GM21360 (cell line): ENCODE measurements at regions not wholly inside any gene's neighbourhood (a gene's known extent, or its start where the extent isn't known, plus 50 kb on each side); places are given as distances from the start of the nearest gene placed in this dataset.
A peak's percentile ranks its signal among the peaks of the same experiment; 100 is the strongest.

ENCODE experiments used
- ATAC-seq: cut with Tn5 transposase; IDR thresholded peaks from one replicate; pipeline ENCODE4 v1.9.1; 2021; ENCODE audit warnings: mild to moderate bottlenecking, moderate library complexity; ENCODE audit not compliant: unreplicated experiment

DNA sequence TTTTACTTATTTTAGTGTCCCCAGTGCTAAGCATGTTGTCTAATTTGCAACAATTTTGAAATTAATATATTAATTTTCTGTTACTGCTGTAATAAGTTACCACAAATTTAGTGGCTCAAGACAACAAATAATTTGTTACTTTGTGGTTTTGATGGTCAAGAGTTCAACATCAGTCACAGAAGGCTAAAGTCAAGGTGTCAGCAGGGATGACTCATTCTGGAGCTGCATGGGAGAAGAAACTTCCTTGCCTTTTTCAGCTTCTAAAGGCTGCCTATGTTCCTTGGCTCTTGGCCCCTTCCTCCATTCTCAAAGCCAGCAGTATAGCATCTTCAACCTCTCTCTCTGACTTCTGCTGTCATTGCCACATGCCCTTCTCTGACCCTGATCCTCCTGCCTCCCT, 271.8 kb downstream of the HLX start:
- ATAC-seq = no peak

DNA sequence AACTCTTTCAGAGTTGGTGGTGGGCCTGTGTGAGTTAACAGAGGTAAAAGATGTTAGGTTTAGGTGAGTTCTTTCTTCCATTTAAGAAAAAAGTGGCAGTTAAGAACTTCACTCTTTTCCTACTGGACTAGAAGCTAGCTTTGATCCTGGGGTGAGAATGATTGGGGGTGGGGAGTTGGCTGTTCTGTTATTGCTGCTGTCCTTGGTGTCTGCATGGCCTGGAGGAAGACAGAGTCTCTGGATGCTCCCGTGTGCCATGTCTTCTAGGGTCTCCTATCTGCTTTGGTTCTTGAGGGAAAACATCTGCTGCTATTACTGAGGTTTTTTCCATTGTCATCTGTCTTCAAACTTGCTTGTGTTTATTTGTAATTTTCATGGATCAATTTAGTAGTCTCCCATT, 275.7 kb downstream of the HLX start:
- no peak for ATAC-seq

DNA sequence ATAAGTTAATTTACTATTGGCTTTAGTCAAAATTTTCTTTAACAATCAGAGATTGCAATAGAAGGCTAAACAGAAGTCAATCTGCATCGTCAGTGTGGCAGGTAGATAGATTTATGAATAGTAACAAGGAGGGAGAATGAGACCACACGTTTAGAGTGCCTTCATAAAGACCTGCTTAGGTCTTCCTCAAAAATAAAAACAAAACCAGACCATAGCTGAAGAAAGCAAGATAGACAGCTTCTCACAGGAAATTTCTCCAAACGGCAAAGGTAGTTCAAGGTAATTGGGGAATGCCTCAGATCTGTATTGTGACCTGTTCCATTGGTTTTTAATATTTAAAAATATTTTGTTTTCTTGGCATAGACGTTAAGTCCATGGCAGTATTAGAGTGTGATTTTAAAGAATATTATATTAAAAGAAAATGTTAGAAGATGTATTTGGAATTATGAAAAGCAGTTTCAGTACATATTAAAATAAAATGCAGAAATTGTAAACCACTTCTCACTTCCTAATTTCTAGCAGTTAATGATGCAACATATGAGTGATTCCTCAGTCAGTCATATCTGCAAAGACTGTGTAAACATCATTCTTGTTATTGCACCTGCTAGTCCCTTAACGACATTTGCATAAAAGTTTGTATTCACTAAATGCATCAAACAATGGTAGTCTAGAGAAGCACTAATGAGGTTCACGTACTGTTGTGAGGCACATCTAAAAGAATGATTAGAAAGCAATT, 278.0 kb downstream of the HLX start:
- ATAC-seq = peak; percentile 86

DNA sequence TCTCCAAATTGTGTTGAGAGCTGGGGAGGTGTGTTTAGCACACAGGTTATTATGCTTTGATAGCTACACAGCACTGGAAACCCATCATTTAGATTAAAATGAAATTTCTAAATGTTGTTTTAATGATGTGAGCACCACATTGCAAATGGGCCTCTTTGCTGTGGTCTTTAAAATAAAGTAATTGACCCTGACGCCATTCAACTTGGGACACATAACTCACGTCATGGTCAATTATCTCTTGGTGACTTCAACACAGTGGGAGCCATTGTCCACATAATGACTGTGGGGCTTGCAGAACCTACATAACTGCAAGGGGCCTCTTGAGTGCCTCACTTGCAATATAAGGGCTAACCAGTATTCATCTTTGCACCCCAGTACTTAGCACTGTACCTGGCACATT, 280.4 kb downstream of the HLX start:
- ATAC-seq = no peak

DNA sequence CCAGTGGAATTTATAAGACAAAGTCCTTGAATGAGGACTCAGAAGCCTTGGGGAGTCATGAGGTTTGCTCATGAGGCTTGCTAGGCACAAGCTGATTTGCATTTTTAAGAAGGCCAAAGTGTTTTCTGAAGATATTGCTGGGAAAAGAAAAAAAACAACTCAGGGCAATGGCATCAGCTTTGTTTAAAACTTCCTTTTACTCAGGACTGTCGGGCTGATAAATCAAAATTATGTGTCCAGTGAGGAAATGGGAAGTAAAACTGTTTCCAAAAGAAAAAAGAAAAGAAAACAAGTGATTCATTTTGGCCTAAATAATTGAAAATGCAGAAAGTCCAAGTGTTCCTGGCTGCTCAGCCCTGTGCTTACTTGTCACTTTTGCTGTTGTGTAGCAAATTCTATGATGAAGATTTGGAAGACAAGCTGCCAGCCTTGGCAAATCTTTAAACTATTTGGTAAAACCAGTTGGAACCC, 282.4 kb downstream of the HLX start:
- no peak for ATAC-seq

DNA sequence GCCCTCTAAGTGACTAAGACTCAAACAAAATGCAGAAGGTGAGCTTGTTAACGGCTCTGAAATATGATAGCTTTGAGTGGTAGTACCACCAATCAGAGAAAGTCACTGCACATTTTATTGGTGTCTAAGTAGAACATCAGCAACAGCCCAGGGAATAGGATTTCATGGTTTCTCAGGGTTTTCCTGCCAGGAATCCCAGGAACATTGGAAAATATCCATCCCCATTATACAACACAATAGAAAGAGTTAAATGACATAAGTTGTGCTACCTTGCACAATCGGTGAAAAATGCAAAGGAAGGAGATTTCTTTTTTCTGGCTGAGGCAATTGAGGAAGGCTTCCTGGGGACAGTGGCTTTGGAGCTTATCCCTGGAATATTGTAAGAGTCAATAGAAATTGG, 283.1 kb downstream of the HLX start:
- no peak for ATAC-seq

DNA sequence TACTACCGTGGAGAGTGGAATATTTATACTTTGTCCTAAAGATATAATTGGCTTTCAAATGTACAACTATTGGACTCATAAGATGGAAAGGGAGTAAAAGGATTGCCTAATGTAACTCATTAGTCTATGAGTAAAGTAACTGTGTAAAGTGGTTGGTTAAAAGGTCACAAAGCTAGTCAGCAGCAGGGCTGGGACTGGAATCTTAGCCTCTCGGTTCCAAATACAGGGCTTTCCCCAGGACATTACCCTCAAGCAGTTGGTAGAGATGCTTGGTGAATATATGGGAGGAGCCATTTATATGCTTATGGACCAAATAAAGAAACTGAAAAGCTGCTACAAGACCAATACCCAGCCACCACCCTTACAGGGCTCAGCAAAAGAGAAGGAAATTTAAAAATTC, 283.7 kb downstream of the HLX start:
- ATAC-seq = no peak

DNA sequence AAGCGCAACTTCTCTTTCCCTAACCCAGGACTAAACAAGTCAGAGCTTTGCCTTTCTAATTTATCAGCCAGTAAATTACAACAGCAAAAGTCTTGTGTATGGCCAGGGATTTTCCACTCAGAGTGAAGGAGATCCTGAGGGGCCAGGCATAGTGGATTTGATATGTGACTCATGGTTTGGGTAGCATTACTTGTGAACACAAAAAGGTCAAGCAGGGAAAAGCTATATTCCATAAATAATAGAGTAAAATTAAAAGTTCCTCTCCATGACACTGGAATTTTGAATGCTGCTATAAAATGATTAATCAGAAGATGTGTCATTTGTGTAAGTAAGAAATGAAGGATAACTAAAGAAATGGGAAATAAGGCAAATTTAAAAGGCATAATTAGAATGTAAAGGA, 284.8 kb downstream of the HLX start:
- ATAC-seq = no peak

DNA sequence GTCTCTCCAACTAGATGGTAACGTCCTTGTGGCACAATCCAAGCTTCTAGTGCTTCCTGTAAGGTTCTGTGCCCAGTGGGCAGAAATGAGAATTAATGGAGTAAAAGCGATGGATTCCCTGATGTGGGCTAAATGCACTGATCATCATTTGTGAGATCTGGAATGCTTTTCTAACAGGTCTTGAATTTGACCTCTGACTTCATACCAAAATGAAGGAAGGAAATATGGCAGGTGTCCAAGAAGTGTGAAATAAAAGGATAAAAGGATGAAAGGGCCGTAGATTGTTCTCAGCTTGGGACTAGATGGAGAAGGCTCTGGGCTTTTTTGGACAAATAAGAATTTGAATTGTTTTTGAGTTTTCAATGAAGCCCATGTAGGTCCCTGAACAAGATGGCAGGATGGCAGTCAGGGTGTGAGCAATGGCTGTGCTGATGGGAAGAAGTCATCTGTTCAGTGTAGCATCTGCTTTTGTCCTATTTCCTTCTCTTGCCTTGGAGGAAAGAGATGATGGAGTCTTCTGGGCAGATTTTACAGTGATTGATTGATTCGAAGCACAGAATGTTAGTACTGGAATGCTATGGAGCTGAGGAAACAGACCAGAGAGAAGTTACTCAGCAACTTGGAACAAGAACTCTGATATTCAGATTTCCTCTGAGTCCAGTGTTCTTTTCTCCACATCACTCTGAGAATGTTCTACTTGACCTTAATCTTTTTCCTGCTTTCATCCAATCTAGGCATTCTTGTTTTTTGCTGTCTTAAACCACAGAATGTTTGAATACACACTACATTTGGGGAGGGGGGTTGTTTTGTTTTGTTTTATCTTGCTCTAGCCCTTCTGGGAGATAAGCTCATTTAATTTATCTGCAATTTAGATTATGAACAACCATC, 286.0 kb downstream of the HLX start:
- ATAC-seq = no peak

DNA sequence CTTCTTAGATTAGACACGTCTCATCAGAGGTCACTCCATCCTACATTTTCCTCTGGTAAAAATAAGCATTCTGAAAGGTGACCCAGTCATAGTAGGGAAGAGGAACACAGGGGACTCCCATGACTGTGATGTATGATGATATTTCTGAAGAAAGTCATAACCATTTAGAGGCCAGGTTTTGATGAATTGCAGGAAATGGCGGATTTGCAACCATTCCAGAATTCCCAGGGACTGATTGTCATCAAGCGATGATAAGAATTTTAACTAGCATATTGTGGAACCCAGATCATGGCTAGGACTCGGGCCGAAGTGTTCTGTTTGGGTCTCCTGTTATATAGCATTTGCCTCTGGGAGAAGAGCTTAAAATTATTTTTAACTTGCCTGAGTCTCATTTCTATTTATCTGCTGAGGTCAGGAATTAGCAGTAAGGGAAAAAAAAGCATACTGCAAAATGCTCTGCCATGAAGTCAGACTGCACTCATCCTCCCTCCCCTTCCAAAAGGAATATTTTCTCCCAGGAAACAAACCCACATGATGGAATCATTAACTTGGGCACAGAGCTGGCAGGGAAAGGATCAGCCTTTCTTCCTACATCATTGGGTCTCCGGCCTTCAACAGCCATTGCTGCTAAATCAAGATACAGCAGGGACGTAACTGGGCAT, 286.7 kb downstream of the HLX start:
- no peak for ATAC-seq

DNA sequence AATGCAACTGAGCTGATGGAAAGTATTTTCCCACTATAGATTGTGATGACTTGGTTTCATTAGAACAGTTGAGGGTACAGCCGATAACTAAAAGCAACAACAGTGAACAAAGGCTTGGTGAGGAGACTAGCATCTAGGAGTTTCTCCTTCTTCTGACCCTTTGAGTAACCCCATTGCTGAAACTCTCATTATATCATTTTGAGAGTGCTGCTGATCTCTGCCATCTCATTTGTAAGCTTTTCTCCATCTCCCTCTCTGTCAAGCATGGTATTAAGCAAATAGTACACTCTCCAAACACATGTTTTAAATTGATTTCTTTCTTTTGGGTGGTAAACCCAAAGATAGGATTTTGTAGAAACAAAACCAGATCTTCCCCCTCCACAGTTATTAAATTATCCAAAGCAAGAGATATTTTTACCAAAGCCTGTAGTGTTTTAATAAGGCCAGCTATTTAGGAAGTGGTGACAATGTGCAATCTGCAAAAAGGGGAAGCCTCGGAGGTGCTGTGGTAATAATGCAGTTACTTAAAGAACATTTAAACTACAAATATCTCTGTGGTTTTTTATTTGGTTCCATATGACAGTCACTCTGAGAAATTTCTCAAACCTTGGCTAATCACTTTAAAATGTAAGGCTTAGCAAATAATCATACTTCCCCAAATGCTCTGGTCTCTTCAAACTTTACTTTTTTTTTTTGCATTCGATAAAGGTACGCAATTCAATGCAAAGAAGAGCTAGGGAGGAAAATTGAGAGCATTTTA, 287.5 kb downstream of the HLX start:
- ATAC-seq = no peak

DNA sequence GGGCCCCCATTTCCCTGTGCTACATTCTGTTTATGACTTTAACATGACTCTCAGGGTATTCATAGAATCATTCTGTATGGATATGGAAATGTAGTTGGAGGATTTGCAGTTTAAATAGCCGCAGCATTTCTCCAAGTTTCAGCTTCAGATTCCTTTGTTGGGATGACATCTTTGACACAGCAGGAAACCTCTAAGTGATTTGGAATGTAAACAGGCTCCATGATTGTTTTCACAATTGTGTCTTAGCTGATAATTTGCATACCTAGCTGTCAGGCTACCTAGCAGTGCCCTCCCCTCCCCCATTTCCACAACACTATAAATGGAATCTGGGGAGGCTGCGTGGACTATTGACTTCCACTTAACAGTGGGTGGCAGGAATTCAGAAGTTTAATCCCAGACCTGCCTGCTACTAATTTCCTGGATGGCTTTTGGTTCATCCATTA, 290.2 kb downstream of the HLX start:
- no peak for ATAC-seq

DNA sequence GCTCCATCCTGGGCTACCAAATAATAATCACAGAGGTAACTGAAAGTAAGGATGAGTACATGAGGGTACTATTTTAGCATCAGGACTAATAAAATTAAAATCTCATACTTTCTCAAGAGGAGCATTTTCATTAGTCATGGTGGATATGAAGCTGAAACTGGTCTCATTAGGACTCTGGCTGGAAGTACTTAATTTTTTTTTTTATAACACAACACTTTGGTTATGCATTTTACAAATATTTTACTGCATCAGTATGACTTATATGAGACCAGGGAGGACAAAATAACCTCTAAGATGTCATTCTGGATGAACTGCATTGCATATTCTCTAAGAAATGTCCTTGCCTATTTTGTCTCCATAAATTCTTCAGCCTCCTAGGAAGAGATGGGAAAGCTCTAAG, 290.9 kb downstream of the HLX start:
- no peak for ATAC-seq

DNA sequence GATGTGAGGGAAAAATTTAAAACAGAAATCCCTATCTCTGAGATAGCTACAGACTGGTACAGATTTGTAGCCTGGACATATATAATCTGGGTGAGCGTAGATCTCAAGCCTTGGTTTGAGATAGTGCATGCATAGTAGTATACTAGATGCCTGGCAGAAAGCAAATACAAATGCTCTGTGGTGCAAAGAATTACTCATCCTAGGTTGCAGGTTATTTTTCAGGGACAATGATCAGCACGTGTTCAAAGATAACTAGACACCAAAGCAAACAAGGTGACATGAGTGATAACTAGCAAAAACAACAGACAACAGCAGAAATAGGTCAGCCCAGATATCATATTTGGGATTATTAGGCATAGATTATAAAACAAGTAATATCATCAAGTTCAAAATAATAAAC, 292.5 kb downstream of the HLX start:
- no peak for ATAC-seq

DNA sequence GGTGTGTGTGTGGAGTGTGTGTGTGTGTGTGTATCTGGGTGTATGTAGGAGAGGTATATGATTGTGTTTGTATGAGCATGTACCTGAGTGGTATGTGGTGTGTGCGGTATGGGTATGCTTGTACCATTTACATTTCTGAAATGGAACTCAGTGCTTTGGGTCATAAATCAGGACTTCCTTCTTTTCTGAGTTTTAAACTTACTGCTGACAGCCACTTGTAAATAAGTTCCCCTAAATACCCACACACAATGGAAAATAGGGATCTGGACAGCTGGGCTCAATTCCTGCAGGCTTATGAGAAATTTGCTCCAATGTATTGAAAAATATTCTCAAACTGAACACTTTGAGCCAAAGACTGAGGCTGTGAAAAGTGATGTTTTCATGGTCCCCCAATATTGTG, 293.6 kb downstream of the HLX start:
- ATAC-seq = no peak

DNA sequence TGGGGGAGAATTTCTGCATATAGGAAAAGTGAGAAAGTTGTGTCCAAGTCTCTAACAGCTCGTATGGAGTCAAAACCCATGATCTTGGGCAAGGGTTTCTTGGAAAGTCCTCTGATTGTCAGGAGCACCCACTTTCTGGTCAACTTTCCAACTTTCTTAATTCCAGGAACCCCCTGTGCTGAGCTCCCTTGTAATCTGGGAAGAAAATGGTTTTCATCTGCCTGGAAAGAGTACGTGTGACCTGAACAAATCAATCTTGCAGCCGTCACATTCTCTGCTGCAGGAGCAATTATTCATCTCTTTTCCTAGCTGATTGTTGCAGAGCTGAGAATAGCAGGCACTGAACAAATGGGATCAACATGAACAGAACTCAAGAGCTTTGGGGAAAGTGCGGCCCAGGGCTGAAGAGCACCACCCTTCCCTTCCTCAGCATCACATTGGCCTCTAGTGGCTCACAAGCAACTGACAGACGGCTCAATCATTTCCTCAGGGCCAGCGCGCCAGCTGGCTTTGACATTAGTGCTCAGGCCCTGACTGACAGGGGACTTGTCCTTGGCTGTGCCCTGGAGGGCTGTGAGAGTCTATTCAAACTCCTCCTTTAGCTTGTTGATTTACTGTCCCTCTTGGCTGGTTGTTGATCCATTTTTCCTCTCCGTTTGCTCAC, 295.2 kb downstream of the HLX start:
- no peak for ATAC-seq

DNA sequence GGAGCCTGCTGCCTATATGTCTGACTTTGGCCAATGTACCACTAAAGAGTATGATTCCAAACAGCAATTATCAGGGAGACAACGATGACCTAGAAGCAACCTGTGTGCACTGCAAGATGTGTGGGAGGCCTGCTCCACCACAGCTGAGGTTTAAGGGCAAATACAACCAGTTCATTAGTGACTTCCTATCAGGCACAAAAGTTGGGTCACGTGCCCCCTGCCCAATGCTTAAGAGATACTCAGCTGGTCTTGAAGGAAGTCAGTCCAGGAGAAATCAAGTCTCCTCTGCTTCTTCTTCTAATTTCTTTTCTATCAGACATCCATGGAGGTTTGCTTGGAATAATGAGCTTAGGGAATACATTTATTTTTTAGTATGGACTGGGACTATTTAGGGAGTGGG, 296.0 kb downstream of the HLX start:
- no peak for ATAC-seq

DNA sequence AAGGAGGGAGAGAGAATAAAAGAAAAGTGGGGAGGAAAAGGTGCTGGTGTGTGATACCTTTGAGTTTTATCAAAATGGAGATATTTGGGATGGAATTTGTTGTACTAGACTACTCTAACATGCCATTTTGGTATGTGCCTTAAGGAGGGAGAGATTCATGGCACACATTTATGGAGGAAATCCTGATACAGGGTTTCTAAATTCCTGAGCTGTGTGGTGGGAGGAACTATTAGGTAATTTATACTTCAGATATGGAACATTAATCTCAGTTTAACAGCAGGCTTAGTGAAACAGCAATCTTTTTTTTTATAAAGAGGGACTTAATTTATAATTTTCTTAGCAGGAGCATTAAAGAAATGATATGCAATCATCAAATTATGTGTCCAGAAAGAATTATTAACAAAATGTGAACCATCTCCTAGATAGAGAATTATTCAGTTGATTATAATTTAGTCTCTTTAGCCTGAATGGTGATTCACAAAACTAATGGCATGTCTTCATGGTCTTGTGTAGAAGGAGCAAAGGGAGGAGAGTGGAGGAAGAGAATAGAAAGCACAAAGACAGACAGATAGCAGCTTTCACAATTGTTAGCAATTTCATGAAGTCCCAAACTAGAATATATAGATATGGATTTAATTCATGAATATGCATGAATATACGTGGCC, 301.6 kb downstream of the HLX start:
- ATAC-seq = no peak

DNA sequence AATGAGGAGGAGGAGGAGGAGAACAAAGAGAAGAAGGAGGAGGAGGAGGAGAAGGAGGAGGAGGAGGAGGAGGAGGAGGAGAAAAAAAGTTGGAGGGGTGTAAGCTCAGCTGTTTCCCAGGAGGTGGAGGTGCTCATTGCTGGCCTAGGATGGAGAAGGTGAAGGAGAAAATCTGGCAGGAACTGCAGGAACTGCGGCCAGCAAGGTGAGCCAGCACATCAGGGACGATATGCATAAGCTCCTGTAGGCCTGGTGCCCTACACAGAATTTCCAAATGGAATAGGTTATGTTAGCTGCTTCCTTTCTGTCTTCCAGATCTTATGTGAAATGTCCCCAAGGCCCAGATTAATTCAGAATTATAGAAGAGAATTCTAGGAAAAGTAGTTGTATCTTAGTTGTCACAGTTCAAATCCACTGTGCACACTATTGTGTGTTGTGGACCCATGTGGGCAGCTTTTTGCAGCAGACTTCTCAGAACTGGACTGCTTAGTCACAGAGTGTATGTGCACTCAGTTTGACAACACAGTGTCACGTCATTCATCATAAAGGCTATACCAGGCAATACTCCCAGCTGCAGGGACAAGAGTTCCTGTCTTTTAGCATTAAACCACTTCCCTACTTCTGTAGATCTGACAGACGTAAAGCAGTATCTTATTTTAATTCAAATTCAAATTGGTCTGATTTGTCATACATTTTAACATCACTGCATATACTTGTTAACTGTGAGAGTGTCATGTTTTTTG, 303.7 kb downstream of the HLX start:
- ATAC-seq = no peak
